GF-D8 (cell line): ENCODE measurements at regions not wholly inside any gene's neighbourhood (a gene's known extent, or its start where the extent isn't known, plus 50 kb on each side); places are given as distances from the start of the nearest gene placed in this dataset.
"Not testable (repeated sequence)": the region's sequence is repeated elsewhere in the genome, so short reads cannot be mapped to it uniquely, and the experiment has no call there.

Source experiments
- DNase-seq: peaks from one replicate; lab custom pipeline; 2025; lab: John Stamatoyannopoulos, UW

GRCh38 chr2:187783446-187783845 is 229.2 kb upstream of the TFPI start:
- DNase-seq = no peak

- DNase-seq = not testable (repeated sequence)
These were observed 229.9 kb upstream of the TFPI start for GRCh38 chr2:187784138-187784537.

DNA sequence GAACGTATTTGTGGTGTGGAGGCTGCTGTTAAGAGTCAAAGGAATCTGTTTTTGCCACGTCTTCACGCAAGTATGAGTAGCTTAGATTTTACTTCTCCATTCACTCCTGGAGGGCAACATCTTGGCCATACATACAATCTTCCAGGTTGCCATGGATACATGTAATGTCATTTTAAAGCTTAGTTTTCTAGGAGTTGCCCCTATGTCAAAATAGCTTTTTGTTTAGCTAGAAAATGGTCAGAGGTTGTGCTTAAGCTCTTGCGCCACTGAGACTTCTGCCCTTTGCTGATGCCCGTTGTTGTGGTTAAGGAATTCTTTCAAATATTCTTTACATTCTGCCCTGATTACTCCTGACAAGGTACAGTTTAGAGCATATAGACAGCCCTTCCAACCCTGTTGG is 245.4 kb upstream of the TFPI start:
- no peak for DNase-seq

GRCh38 chr2:187803816-187804215 is 249.6 kb upstream of the TFPI start:
- no peak for DNase-seq

DNA sequence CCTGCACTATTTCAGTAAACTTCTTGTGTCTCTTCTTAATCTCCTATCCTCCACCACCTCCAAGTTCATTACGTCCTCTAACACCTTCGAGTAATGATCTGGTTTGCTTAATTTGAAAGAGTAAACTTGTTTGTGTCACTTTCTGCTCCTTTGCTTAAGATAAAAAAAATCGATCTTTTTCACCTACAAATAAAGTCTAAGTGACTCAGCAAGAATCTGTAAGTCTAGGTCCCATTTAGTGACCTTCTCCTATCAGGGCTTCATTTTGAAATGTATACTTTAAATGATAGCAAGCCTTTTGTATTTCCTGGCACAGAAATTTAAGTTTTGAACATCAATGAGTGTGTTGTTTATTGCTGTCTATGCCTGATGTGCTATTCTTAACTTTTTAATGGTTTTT is 260.9 kb upstream of the TFPI start:
- DNase-seq = no peak

DNA sequence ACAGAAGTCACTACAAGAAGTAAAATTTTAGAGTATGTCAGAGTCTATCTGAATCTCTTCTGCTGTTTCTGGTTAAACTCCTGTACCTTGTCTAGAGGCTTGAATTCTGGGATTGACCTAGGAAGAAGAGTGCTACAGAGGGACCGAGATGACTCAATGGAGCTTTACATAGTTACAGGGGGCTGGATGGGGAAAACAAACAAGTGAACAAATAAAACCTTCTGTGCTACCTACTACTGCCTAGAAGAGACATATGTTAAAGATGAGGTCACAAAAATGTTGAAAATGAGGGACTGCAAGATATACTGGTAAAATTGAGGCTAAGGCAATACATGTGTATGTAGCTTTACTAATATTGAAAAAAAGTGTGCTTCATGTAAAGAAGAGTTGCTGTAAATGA is 265.4 kb upstream of the TFPI start:
- no peak for DNase-seq

GRCh38 chr2:187825108-187825507 is 270.9 kb upstream of the TFPI start:
- no peak for DNase-seq

GRCh38 chr2:187826023-187826422 is 271.8 kb upstream of the TFPI start:
- no peak for DNase-seq

GRCh38 chr2:187834787-187835186 is 280.6 kb upstream of the TFPI start:
- no peak for DNase-seq

- no peak for DNase-seq
These were observed 284.5 kb upstream of the TFPI start for GRCh38 chr2:187838690-187839089.

GRCh38 chr2:187842315-187842714 is 288.1 kb upstream of the TFPI start:
- no peak for DNase-seq

DNA sequence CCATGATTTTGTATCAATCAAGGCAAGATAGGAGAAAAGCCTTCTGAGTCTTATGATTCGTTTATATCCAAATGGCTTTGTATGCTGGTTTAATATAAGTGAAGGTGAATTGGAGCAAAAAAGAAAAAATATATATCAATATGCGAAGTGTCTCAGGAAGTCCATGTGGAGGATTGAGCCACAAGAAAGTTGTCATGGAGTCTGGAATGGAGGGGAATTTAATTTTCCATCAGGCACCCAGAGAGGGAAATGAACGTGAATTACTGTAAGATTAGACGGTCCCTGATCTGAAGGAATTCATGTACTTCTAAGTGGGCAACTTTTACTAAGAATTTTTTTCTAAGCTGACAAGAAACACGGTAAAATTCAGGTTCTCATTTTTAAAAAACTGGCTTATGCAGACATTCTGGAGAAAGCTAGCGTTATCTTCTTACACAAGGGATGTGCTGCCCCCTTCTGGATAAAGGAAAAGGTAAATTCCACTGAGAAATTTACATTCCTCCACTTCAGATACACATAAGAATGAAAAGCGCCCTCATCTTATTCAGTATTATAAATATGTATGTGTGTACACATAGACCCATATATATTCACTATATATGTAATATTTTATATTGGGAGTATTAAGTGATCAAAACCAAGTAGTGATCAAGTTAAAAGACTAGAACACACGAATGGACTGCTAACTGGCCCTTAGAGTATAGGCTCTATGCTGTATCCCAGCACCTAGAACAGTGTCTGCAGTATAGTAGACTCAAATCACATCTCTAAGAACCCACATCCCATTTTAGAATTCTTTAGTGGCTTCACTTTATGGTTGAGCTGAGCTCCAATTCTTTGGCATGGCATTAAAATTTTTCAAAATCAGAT is 289.0 kb upstream of the TFPI start:
- no peak for DNase-seq

- no peak for DNase-seq
These were observed 293.3 kb upstream of the TFPI start for GRCh38 chr2:187847245-187848208.

GRCh38 chr2:187851955-187852561 is 297.8 kb upstream of the TFPI start:
- DNase-seq = no peak

DNA sequence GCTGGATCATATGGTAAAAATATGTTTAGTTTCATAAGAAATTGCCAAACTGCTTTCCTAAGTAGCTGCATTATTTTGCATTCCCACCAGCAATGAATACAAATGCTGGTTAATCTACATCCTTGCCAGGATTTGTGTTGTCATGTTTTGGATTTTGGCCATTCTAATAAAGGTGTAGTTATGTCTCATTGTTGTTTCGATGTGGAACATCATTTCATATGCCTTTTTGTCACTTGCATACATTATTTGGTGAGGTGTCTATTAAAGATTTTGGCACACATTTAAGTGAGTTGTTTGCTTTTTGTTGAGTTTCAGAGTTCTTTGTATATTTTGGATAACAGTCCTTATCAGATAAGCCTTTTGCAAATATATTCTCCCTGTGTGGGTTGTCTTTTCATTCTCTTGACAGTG is 299.2 kb upstream of the TFPI start:
- DNase-seq = no peak

- DNase-seq = no peak
These were observed 300.6 kb upstream of the TFPI start for GRCh38 chr2:187854801-187855200.

DNA sequence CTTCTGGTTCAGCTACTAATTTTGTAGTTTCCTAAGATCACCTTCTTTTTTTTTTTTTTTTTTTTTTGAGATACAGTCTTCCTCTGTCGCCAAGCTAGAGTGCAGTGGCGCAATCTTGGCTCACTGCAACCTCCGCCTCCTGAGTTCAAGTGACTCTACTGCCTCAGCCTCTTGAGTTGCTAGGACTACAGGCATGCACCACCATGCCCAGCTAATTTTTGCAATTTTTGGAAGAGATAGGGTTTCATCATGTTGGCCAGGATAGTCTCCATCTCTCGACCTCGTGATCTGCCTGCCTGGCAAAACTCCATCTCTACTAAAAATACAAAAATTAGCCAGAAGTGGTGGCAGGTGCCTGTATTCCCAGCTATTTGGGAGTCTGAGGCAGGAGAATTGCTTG is 301.5 kb upstream of the TFPI start:
- no peak for DNase-seq

GRCh38 chr2:187857826-187858225 is 303.6 kb upstream of the TFPI start:
- no peak for DNase-seq

DNA sequence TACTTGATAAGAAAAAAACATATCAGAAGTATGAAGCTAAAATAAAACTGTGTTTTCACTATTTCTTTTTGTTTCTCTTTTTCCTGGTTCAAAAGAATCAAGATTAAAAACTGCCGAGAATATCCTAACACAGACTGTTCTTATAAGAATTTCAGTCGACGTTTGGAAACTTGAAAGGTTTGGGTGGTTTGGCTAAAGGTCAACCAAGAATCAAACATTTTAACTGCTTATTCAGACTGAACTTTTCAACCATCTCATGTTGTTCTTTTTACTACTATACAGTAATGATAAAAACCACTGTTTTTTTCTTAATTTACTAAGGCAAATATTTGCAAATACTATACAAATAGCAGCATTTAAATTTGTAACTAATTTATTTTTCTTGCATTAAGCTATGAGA is 308.5 kb upstream of the TFPI start:
- DNase-seq = no peak

DNA sequence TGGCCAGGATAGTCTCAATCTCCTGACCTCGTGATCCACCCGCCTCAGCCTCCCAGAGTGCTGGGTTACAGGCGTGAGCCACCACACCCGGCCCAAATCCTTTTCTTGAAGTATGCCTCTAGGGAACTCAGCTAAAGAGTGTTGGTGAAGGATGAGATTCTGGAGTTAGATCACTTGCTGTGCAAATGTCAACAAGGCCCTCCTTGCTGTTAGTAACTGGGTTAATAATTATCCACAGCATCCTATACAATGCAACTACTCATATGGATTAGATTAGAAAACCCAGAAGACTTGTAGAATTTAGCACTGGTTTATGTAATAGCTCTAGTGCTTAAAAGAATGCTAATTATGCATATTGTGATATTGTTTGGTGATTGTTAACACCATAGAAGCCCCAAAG is 310.8 kb upstream of the TFPI start:
- DNase-seq = no peak

- no peak for DNase-seq
These were observed 312.9 kb upstream of the TFPI start for GRCh38 chr2:187867165-187867564.

DNA sequence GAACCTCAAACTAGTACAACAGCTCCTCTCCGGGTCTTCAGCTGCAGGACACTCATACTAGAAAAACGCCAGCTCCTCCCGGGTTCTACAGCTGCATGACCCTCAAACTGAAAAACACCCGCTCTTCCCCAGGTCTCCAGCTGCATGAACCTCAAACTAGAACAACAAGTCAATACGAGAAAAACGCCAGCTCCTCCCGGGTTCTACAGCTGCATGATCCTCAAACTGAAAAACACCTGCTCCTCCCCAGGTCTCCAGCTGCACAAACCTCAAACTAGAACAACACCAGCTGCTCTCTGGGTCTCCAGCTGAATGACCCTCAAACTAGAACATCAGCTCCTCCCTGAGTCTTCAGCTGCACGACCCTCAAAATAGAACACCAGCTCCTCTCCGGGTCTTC is 315.0 kb upstream of the TFPI start:
- no peak for DNase-seq

DNA sequence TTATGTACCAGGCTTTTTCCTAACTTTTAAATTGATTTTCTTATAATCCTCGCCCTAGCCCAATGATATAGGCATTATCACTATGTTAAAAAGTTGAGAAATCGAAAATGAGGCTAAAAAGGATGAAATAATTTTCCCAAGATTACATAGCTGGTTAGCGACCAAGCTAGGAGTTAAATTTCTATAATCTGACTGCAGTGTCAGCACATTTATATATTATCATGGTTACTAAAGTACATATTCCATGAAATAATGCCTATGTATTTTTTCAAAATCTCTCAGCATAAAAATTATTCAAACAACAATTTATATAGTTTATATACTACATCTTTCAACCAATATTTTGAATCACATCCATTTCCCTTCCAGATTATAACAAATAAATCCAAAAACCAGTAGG is 317.3 kb upstream of the TFPI start:
- no peak for DNase-seq
